GM12878 (cell line): ENCODE measurements at regions not wholly inside any gene's neighbourhood (a gene's known extent, or its start where the extent isn't known, plus 50 kb on each side); places are given as distances from the start of the nearest gene placed in this dataset.

Source experiments
- ATAC-seq: fragments of 200-7000 bp; cut with Tn5 transposase; 3 replicates; pipeline ENCODE4 v1.9.1; 2020; ENCODE audit warnings: mild to moderate bottlenecking, moderate library complexity
- BruUV-seq: library from RNA; stranded (reverse); fragments of 400-500 nt; replicated peaks from 2 replicates; lab custom pipeline; 2021; lab: Mats Ljungman, UMichigan
- CTCF ChIA-PET: fragments of 300-600 bp; sonication (Branson Sonifier 250); formaldehyde crosslinking; extraction: SDS; loops from one replicate; lab custom pipeline; 2021; ENCODE audit warnings: inconsistent platforms; lab: Yijun Ruan, JAX
- POLR2A ChIA-PET: fragments of 350-600 bp; formaldehyde crosslinking; extraction: SDS; loops from one replicate; lab custom pipeline; 2021; ENCODE audit warnings: inconsistent platforms; lab: Charles Lee
- RAD21 ChIA-PET: fragments of 300-600 bp; sonication (Branson Sonifier 250); formaldehyde crosslinking; loops from one replicate; lab custom pipeline; 2023; ENCODE audit warnings: antibody characterized with exemption; ENCODE audit not compliant: unreplicated experiment; lab: Charles Lee
- SMC1A ChIA-PET: fragments of 300-600 bp; sonication (Branson Sonifier 250); formaldehyde crosslinking; loops from one replicate; lab custom pipeline; 2023; ENCODE audit not compliant: unreplicated experiment, uncharacterized antibody; lab: Charles Lee
- DNase-seq: peaks from one replicate; pipeline ENCODE4 v3.0.0-alpha.2; 2011; ENCODE audit warnings: low read depth, low spot score
- FAIRE-seq: peaks from 3 replicates; lab custom pipeline; 2011; peaks lifted over from hg19 to GRCh38; lab: Jason Lieb, UNC
- H2AFZ ChIP-seq: 2 replicates; pipeline ENCODE4 v1.6.0; 2011; ENCODE audit warnings: low read depth, low read length, control low read depth; ENCODE audit not compliant: control insufficient read depth
- H3K27ac ChIP-seq: 2 replicates; pipeline ENCODE4 v1.5.1; 2011; ENCODE audit warnings: control low read depth; ENCODE audit not compliant: control insufficient read depth, insufficient read depth
- H3K27me3 ChIP-seq, 2 experiments: replicated peaks in 1 of 2; 2 replicates each; pipeline versions ENCODE4 v1.6.0 to v1.6.1; 2011; ENCODE audit warnings: low read length in 1 of 2; ENCODE audit not compliant: control insufficient read depth in 2 of 2, insufficient read depth in 2 of 2
- H3K36me3 ChIP-seq, 2 experiments: 2 replicates each; pipeline ENCODE4 v1.5.1; 2011; ENCODE audit warnings: low read length in 1 of 2; ENCODE audit not compliant: control insufficient read depth in 2 of 2, insufficient read depth in 2 of 2
- H3K4me1 ChIP-seq: 2 replicates; pipeline ENCODE4 v1.6.1; 2011; ENCODE audit warnings: mild to moderate bottlenecking, low read length, moderate library complexity, mixed read lengths; ENCODE audit not compliant: control insufficient read depth, insufficient read depth
- H3K4me2 ChIP-seq: 2 replicates; pipeline ENCODE4 v1.6.0; 2011; ENCODE audit warnings: control low read depth; ENCODE audit not compliant: control insufficient read depth, insufficient read depth
- H3K4me3 ChIP-seq: fragments of 200-600 bp; sonication (generic); 2 replicates; pipeline ENCODE4 v1.5.1; 2016
- H3K79me2 ChIP-seq: 2 replicates; pipeline ENCODE4 v1.6.0; 2011; ENCODE audit warnings: low read length; ENCODE audit not compliant: control insufficient read depth, insufficient read depth
- H3K9ac ChIP-seq: 2 replicates; pipeline ENCODE4 v1.8.0; 2011; ENCODE audit warnings: low read length, control low read depth, mixed read lengths; ENCODE audit not compliant: control insufficient read depth, insufficient read depth
- H3K9me3 ChIP-seq: replicated peaks from 3 replicates; pipeline ENCODE4 v1.5.1; 2011; ENCODE audit warnings: mild to moderate bottlenecking, low read length; ENCODE audit not compliant: control insufficient read depth, insufficient read depth
- H4K20me1 ChIP-seq: 2 replicates; pipeline ENCODE4 v1.6.0; 2011; ENCODE audit not compliant: control insufficient read depth, insufficient read depth
- HDAC6 ChIP-seq: fragments of 200-600 bp; sonication (generic); IDR thresholded peaks from one replicate; pipeline ENCODE4 v1.8.0; 2017; ENCODE audit warnings: antibody characterized with exemption; ENCODE audit not compliant: unreplicated experiment
- HDGF ChIP-seq: fragments of 450-650 bp; IDR thresholded peaks from 2 replicates; pipeline ENCODE4 v1.6.1; 2016; ENCODE audit warnings: antibody characterized with exemption
- NFYA ChIP-seq: IDR thresholded peaks from 2 replicates; pipeline ENCODE4 v1.6.1; 2011; ENCODE audit warnings: low read depth, mild to moderate bottlenecking, low read length, improper control_type of control experiment, borderline replicate concordance
- RELA ChIP-seq: fragments of 450-650 bp; IDR thresholded peaks from 2 replicates; pipeline ENCODE4 v1.8.0; 2014; ENCODE audit warnings: borderline replicate concordance; ENCODE audit not compliant: partially characterized antibody
- SMAD1 ChIP-seq: fragments of 450-650 bp; IDR thresholded peaks from 2 replicates; pipeline ENCODE4 v1.6.1; 2018; ENCODE audit warnings: mild to moderate bottlenecking, low read depth; ENCODE audit not compliant: partially characterized antibody
- TARDBP ChIP-seq: IDR thresholded peaks from 2 replicates; pipeline ENCODE4 v1.6.1; 2016; ENCODE audit warnings: borderline replicate concordance
- WRNIP1 ChIP-seq: IDR thresholded peaks from 2 replicates; pipeline ENCODE4 v1.6.1; 2011; ENCODE audit warnings: low read depth, low read length, improper control_type of control experiment, borderline replicate concordance
- YY1 ChIP-seq: IDR thresholded peaks from 2 replicates; pipeline ENCODE4 v1.6.1; 2011; ENCODE audit warnings: low read depth, mild to moderate bottlenecking, low read length
- ZNF274 ChIP-seq: IDR thresholded peaks from one replicate; pipeline ENCODE4 v1.8.0; 2011; ENCODE audit not compliant: insufficient read length, insufficient read depth
- ZNF622 ChIP-seq: fragments of 450-650 bp; IDR thresholded peaks from 2 replicates; pipeline ENCODE4 v1.6.1; 2017; ENCODE audit warnings: mild to moderate bottlenecking, inconsistent platforms
- ZZZ3 ChIP-seq: IDR thresholded peaks from 2 replicates; pipeline ENCODE4 v1.6.1; 2011; ENCODE audit warnings: low read depth; ENCODE audit not compliant: control insufficient read depth, insufficient read length
- WGBS: methylation state at CpG from one replicate; pipeline ENCODE4 v1.1.6; 2016; ENCODE audit warnings: low lambda C conversion rate; ENCODE audit not compliant: insufficient replicate concordance, insufficient coverage; ENCODE audit errors: missing lambda C conversion rate; 5-methylcytosine and 5-hydroxymethylcytosine counted together
- in situ Hi-C: fragments of 300-500 bp; cut with MboI; formaldehyde crosslinking; loops from 9 replicates; pipeline ENCODE4 v1.14.3; 2018; ENCODE audit warnings: mixed read lengths
- intact Hi-C: fragments of 100-400 bp; cut with micrococcal nuclease; formaldehyde crosslinking; loops from one replicate; pipeline ENCODE4 v1.14.2; 2022; ENCODE audit not compliant: unreplicated experiment
- TF ChIP-seq, protein P1 (sequence below): fragments of 450-650 bp; IDR thresholded peaks from 2 replicates; pipeline ENCODE4 v1.6.1; 2017; ENCODE audit warnings: mild to moderate bottlenecking, moderate library complexity
- TF ChIP-seq, protein P2 (sequence below): fragments of 450-650 bp; IDR thresholded peaks from 2 replicates; pipeline ENCODE4 v1.6.1; 2018; ENCODE audit warnings: borderline replicate concordance, mild to moderate bottlenecking; ENCODE audit not compliant: partially characterized antibody
- TF ChIP-seq, protein P3 (sequence below): fragments of 450-650 bp; IDR thresholded peaks from 2 replicates; pipeline ENCODE4 v1.6.1; 2014; ENCODE audit warnings: mild to moderate bottlenecking
- TF ChIP-seq, protein P4 (sequence below): fragments of 150-350 bp; IDR thresholded peaks from 2 replicates; pipeline ENCODE4 v1.6.1; 2014; ENCODE audit warnings: mild to moderate bottlenecking, low read depth, low read length

DNA sequence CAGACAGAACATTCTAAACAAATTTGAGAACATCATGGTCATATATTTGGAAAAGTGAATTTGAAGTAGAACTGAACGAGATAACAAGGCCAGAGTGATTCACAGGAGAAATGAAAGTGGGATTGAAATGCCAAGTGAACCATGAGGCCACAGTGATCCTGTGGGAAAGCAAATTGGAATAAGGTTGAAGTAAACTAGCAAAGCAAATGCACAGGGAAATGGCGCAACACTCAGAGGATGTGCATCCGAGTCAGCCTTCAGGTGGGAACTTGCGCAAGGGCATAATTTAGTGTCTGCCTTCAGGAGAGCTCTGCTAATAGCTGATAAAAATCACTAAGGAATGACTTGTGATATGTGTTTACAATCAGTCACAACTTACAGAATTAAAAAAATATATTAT lies 696.6 kb downstream of the LIG4 start:
- TF ChIP-seq HDGF (no peak), YY1 (no peak), RELA (no peak), HDAC6 (no peak), ZNF622 (no peak), NFYA (no peak), ZNF274 (no peak), WRNIP1 (no peak), ZZZ3 (no peak), TARDBP (no peak), SMAD1 (no peak)
- TF ChIP-seq, protein P1, sequence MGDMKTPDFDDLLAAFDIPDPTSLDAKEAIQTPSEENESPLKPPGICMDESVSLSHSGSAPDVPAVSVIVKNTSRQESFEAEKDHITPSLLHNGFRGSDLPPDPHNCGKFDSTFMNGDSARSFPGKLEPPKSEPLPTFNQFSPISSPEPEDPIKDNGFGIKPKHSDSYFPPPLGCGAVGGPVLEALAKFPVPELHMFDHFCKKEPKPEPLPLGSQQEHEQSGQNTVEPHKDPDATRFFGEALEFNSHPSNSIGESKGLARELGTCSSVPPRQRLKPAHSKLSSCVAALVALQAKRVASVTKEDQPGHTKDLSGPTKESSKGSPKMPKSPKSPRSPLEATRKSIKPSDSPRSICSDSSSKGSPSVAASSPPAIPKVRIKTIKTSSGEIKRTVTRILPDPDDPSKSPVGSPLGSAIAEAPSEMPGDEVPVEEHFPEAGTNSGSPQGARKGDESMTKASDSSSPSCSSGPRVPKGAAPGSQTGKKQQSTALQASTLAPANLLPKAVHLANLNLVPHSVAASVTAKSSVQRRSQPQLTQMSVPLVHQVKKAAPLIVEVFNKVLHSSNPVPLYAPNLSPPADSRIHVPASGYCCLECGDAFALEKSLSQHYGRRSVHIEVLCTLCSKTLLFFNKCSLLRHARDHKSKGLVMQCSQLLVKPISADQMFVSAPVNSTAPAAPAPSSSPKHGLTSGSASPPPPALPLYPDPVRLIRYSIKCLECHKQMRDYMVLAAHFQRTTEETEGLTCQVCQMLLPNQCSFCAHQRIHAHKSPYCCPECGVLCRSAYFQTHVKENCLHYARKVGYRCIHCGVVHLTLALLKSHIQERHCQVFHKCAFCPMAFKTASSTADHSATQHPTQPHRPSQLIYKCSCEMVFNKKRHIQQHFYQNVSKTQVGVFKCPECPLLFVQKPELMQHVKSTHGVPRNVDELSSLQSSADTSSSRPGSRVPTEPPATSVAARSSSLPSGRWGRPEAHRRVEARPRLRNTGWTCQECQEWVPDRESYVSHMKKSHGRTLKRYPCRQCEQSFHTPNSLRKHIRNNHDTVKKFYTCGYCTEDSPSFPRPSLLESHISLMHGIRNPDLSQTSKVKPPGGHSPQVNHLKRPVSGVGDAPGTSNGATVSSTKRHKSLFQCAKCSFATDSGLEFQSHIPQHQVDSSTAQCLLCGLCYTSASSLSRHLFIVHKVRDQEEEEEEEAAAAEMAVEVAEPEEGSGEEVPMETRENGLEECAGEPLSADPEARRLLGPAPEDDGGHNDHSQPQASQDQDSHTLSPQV = no peak
- TF ChIP-seq, protein P2, sequence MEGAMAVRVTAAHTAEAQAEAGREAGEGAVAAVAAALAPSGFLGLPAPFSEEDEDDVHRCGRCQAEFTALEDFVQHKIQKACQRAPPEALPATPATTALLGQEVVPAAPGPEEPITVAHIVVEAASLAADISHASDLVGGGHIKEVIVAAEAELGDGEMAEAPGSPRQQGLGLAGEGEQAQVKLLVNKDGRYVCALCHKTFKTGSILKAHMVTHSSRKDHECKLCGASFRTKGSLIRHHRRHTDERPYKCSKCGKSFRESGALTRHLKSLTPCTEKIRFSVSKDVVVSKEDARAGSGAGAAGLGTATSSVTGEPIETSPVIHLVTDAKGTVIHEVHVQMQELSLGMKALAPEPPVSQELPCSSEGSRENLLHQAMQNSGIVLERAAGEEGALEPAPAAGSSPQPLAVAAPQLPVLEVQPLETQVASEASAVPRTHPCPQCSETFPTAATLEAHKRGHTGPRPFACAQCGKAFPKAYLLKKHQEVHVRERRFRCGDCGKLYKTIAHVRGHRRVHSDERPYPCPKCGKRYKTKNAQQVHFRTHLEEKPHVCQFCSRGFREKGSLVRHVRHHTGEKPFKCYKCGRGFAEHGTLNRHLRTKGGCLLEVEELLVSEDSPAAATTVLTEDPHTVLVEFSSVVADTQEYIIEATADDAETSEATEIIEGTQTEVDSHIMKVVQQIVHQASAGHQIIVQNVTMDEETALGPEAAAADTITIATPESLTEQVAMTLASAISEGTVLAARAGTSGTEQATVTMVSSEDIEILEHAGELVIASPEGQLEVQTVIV = no peak
- TF ChIP-seq, protein P3, sequence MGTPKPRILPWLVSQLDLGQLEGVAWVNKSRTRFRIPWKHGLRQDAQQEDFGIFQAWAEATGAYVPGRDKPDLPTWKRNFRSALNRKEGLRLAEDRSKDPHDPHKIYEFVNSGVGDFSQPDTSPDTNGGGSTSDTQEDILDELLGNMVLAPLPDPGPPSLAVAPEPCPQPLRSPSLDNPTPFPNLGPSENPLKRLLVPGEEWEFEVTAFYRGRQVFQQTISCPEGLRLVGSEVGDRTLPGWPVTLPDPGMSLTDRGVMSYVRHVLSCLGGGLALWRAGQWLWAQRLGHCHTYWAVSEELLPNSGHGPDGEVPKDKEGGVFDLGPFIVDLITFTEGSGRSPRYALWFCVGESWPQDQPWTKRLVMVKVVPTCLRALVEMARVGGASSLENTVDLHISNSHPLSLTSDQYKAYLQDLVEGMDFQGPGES = no peak
- TF ChIP-seq, protein P4, sequence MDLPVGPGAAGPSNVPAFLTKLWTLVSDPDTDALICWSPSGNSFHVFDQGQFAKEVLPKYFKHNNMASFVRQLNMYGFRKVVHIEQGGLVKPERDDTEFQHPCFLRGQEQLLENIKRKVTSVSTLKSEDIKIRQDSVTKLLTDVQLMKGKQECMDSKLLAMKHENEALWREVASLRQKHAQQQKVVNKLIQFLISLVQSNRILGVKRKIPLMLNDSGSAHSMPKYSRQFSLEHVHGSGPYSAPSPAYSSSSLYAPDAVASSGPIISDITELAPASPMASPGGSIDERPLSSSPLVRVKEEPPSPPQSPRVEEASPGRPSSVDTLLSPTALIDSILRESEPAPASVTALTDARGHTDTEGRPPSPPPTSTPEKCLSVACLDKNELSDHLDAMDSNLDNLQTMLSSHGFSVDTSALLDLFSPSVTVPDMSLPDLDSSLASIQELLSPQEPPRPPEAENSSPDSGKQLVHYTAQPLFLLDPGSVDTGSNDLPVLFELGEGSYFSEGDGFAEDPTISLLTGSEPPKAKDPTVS = no peak
- CTCF ChIA-PET = no interaction called here
- RAD21 ChIA-PET = no interaction called here
- H3K9ac ChIP-seq = no peak overlapping the region
- in situ Hi-C loops = no loop called here
- ATAC-seq (no peak), DNase-seq (no peak), FAIRE-seq (no peak)
- H3K4me2 ChIP-seq = no peak overlapping the region
- H3K36me3 ChIP-seq = no peaks in the 10 kb centered on the region
- POLR2A ChIA-PET = no interaction called here
- no TSS peak for BruUV-seq
- H3K27ac ChIP-seq = no peak overlapping the region
- SMC1A ChIA-PET = no interaction called here
- WGBS = 45% methylated on average over 4 of the region's 4 CpGs
- H4K20me1 ChIP-seq = no peaks in the 10 kb centered on the region
- no peaks in the 10 kb centered on the region for H3K9me3 ChIP-seq
- no peaks in the 10 kb centered on the region for H3K79me2 ChIP-seq
- H3K4me1 ChIP-seq = no peaks in the 10 kb centered on the region
- no peaks in the 10 kb centered on the region for H3K27me3 ChIP-seq
- no peak overlapping the region for H3K4me3 ChIP-seq
- intact Hi-C loops = no loop called here
- H2AFZ ChIP-seq = no peak overlapping the region
